ENCODE measurements at regions not wholly inside any gene's neighbourhood (a gene's known extent, or its start where the extent isn't known, plus 50 kb on each side); places are given as distances from the start of the nearest gene placed in this dataset.

DNA sequence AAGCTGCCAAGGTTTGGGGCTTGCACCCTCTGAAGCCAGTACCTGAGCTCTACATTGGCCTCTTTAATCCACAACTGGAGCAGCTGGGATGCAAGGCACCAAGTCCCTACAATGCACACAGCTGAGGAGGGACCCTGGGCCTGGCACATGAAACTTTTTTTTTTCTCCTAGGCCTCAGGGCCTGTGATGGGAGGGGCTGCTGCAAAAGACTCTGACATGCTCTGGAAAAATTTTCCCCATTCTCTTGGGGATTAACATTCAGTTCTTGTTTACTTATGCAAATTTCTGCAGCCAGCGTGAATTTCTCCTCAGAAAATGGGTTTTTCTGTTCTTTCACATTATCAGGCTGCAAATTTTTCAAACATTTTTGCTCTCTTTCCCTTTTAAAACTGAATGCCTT is 1072.2 kb downstream of the BRINP3 start:
- TF ChIP-seq, protein P1, sequence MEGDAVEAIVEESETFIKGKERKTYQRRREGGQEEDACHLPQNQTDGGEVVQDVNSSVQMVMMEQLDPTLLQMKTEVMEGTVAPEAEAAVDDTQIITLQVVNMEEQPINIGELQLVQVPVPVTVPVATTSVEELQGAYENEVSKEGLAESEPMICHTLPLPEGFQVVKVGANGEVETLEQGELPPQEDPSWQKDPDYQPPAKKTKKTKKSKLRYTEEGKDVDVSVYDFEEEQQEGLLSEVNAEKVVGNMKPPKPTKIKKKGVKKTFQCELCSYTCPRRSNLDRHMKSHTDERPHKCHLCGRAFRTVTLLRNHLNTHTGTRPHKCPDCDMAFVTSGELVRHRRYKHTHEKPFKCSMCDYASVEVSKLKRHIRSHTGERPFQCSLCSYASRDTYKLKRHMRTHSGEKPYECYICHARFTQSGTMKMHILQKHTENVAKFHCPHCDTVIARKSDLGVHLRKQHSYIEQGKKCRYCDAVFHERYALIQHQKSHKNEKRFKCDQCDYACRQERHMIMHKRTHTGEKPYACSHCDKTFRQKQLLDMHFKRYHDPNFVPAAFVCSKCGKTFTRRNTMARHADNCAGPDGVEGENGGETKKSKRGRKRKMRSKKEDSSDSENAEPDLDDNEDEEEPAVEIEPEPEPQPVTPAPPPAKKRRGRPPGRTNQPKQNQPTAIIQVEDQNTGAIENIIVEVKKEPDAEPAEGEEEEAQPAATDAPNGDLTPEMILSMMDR (IDR thresholded peaks at IDR 0.05): no peak
- TF ChIP-seq POLR2A (IDR thresholded peaks at IDR 0.05): no peak

Data from body of pancreas (tissue), 4 donors.